ENCODE measurements at regions not wholly inside any gene's neighbourhood (a gene's known extent, or its start where the extent isn't known, plus 50 kb on each side); places are given as distances from the start of the nearest gene placed in this dataset.

GRCh38 chr17:77884967-77885641, 73.4 kb upstream of the TNRC6C start:
- TF ChIP-seq POLR2AphosphoS5 (IDR thresholded peaks at IDR 0.05; ENCODE audit: low read depth, low read length) = no peak
- no peak for TF ChIP-seq POLR2A (IDR thresholded peaks at IDR 0.05; ENCODE audit: low read depth, low read length)
- no peak for TF ChIP-seq TAF1 (IDR thresholded peaks at IDR 0.05; ENCODE audit: low read depth, low read length)
- no peak for TF ChIP-seq SPI1 (IDR thresholded peaks at IDR 0.05; ENCODE audit: low read depth, low read length)
